ENCODE measurements at regions not wholly inside any gene's neighbourhood (a gene's known extent, or its start where the extent isn't known, plus 50 kb on each side); places are given as distances from the start of the nearest gene placed in this dataset.

DNA sequence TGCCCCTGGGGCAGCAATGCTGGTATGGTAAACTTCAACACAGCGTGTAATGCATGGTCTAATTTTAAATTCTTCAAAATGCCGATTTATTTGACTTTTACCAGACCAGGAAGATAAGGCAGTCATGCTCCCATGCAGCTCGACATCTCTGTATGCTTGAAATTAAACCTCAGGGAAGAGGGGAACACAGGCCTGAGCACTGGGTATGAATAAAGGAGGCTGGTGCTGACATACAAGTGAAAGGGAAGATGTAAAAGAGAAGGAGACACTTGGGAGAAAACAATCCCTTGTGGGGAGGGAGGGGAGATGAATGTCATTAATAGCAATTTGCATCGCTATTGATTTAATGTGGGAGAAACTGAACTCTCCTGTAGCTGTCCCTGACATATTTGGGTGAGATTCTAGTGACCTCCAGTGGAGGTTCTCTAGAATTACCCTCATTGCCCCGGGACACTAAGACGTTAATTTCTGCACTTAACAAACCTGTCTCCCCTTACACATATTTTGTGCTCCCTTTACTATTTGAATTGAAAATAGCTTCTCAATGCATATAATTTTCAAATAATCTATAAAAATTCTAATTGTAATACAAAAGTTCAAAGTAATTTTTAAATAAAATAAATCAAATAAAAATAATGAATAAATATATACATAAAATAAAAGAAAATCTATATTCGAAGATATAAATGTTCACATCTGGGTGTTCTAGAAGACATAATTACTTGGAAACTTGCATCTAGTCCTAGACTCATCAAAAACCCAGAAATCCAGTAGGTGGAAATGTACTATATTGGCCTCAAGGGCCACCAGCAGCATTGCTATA lies 283.1 kb downstream of the LMX1A start:
- DNase-seq (ENCODE audit: extremely low read depth in 1 of 4, low spot score in 3 of 4) = peak in 3 of 4 experiments; percentile 23 to 57 (median 49)
- H3K4me3 ChIP-seq = no peak overlapping the region
- H2AFZ ChIP-seq (ENCODE audit: low read depth, low read length) = no peak overlapping the region
- H4K20me1 ChIP-seq (replicated peaks; ENCODE audit: control insufficient read depth, insufficient read depth, low read length) = no peaks in the 10 kb centered on the region
- no peak overlapping the region for H3K9ac ChIP-seq (ENCODE audit: insufficient read depth in 1 of 2, low read depth in 2 of 2, low read length in 2 of 2)
- no peak overlapping the region for H3K4me2 ChIP-seq (ENCODE audit: insufficient read depth, low read length)
- H3K9me3 ChIP-seq (replicated peaks; ENCODE audit: control insufficient read depth, insufficient read depth, low read depth, low read length) = no peaks in the 10 kb centered on the region
- CTCF ChIA-PET (ENCODE audit: low intra/inter-chr PET ratio) = interaction anchor here (0.7 to 1.2 kb wide), 3 partner anchors 1663 to 1716 kb away, joined by 3 to 4 read pairs (median 3); no protein-coding TSS in a partner anchor
- no peaks in the 10 kb centered on the region for H3K36me3 ChIP-seq (ENCODE audit: control insufficient read depth, insufficient read depth, low read length)
- intact Hi-C loops (cut with micrococcal nuclease) = loop anchor here (1.0 to 5.0 kb wide), 6 partner anchors 286 to 1712 kb away; no protein-coding TSS in a partner anchor
- H3K9me1 ChIP-seq (ENCODE audit: control insufficient read depth, insufficient read depth, low read length) = no peaks in the 10 kb centered on the region
- BruUV-seq (replicated peaks) = no TSS peak
- H3K27ac ChIP-seq (ENCODE audit: extremely low read depth, low read depth, low read length) = no peak overlapping the region
- POLR2A ChIA-PET = interaction anchor here (0.6 kb wide), 1 partner anchor 229 kb away, joined by 3 read pairs; no protein-coding TSS in a partner anchor
- H3K4me1 ChIP-seq (replicated peaks in 1 of 2; ENCODE audit: control insufficient read depth in 2 of 2, insufficient read depth in 2 of 2, low read length in 2 of 2) = no peaks in the 10 kb centered on the region
- peak; percentile 88 for ATAC-seq
- peak; percentile 74 for FAIRE-seq
- in situ Hi-C loops (cut with MboI) = loop anchor here (25.0 kb wide), 1 partner anchor 1661 kb away; no protein-coding TSS in a partner anchor
- under 1% methylated on average over 7 of the region's 7 CpGs for WGBS (ENCODE audit: insufficient coverage, low coverage, missing lambda C conversion rate)
- H3K27me3 ChIP-seq (ENCODE audit: control insufficient read depth in 2 of 2, insufficient read depth in 2 of 2, low read length in 2 of 2) = no peaks in the 10 kb centered on the region
- H3K79me2 ChIP-seq (ENCODE audit: control insufficient read depth, insufficient read depth, low read length) = no peaks in the 10 kb centered on the region
- TF ChIP-seq SMC3 (conservative IDR thresholded peaks at IDR 0.05; ENCODE audit: insufficient read depth, low read depth, low read length) = peak; percentile 49
- TF ChIP-seq REST (IDR thresholded peaks at IDR 0.05; ENCODE audit: borderline replicate concordance) = peak; percentile 50; the same call in 1 of the 2 replicates
- TF ChIP-seq REST (CRISPR knock-in tag; IDR thresholded peaks at IDR 0.05; ENCODE audit: low read depth) = no peak
- TF ChIP-seq, protein P1, sequence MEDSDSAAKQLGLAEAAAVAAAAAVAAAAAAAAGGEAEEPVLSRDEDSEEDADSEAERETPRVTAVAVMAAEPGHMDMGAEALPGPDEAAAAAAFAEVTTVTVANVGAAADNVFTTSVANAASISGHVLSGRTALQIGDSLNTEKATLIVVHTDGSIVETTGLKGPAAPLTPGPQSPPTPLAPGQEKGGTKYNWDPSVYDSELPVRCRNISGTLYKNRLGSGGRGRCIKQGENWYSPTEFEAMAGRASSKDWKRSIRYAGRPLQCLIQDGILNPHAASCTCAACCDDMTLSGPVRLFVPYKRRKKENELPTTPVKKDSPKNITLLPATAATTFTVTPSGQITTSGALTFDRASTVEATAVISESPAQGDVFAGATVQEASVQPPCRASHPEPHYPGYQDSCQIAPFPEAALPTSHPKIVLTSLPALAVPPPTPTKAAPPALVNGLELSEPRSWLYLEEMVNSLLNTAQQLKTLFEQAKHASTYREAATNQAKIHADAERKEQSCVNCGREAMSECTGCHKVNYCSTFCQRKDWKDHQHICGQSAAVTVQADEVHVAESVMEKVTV (CRISPR knock-in tag; IDR thresholded peaks at IDR 0.05) = peak; percentile 57; the same call in 1 of the 2 replicates
- no peak for TF ChIP-seq SRSF7 (optimal IDR thresholded peaks at IDR 0.05; ENCODE audit: low read depth, low read length)
- TF ChIP-seq STAG1 (CRISPR knock-in tag; IDR thresholded peaks at IDR 0.05; ENCODE audit: borderline replicate concordance) = peak; percentile 68; the same call in 1 of the 2 replicates
- no peak for TF ChIP-seq BRD4 (IDR thresholded peaks at IDR 0.05)
- TF ChIP-seq CTCF (IDR thresholded peaks at IDR 0.05 in 2 of 3, conservative IDR thresholded peaks at IDR 0.05 in 1 of 3; ENCODE audit: insufficient read depth in 2 of 3, low read depth in 1 of 3, low read length in 3 of 3) = peak; percentile 60 to 70 (median 61)
